DMS53 treated with DMSO at 0.1 percent for 48 hours (cell line): ENCODE measurements at regions not wholly inside any gene's neighbourhood (a gene's known extent, or its start where the extent isn't known, plus 50 kb on each side); places are given as distances from the start of the nearest gene placed in this dataset.
"Not testable (repeated sequence)": the region's sequence is repeated elsewhere in the genome, so short reads cannot be mapped to it uniquely, and the experiment has no call there.

ENCODE experiments used
- DNase-seq: peaks from one replicate; lab custom pipeline; 2025; ENCODE audit not compliant: unreplicated experiment; lab: John Stamatoyannopoulos, UW

DNA sequence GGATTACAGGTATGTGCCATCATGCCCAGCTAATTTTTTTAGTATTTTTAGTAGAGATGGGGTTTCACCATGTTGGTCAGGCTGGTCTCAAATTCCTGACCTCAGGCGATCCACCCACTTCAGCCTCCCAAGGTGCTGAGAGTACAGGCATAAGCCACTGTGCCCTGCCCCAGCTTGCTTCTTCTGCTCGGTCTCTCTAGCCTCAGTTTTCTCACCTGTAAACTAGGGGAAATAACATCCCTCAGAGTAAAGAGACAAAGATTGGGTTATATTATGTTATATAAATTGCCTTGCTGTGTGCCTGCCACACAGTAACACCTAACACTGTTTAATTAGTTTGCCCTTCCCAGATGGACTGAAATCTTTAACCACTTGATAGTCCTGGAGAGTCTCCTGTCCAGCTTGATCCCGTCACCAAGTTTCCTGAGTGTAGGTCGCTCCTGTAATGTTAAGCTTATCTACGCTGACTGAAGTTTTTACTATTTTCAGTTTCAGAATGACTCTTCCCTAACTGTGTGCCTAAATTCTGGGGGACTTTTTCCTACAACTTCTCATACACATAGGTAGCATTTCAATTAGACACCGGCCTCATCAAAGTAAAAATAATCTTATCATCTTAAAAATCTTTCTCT lies 412.7 kb upstream of the TENM3 start:
- DNase-seq: no peak

- DNase-seq: no peak
Measured at GRCh38 chr4:181834071-181834470, 409.1 kb upstream of the TENM3 start.

DNA sequence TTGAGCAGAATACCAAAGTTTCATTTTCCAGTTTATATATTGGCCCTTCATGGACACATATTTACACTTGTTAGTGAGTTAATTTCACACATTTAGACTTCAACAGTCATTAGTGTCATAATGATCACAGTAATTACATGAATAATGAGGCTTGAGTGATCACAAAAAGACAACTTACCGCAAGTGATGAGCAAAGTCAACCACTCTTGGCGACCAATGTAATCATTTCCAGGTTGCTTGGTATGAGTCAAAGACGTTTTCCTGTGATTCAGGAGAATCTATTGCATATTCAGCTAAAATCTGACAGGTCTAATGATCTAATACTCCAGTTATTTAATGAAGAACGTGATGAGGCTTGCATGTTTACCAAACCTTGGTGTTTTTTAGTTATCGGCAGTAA lies 407.9 kb upstream of the TENM3 start:
- DNase-seq: no peak

DNA sequence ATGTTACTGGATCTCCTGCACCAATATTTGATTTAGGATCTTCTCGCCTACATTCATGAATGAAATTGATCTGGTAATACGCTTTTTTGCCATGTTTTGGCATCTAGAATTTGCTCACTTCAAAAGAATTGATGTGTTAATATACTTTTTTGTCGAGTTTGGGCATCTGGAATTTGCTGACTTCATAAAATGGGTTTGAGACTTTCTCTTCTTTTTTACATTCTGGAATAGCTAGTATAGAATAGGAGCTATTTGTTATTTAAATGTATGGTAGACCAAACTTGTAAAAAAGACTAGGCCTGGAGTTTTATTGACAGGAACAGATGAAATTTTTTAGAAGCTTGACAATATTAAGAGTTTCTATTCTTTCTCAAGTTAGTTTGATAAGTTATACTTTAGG lies 404.9 kb upstream of the TENM3 start:
- DNase-seq: no peak

DNA sequence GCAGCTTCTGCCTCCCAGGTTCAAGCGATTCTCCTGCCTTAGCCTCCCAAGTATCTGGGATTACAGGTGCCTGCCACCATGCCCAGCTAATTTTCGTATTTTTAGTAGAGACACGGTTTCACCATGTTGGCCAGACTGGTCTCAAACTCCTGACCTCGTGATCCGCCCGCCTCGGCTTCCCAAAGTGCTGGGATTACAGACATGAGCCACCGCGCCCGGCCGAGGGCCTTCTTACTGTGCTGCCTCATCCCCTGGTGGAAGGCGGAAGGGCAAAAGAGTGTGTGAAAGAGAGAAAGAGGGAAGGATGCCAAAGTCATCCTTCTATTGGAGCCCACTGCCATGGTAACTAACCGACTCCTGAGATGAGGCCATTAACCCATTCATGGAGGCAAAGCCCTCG lies 399.4 kb upstream of the TENM3 start:
- not testable (repeated sequence) for DNase-seq

GRCh38 chr4:181845617-181846016 lies 397.6 kb upstream of the TENM3 start:
- no peak for DNase-seq

GRCh38 chr4:181846934-181847333 lies 396.3 kb upstream of the TENM3 start:
- no peak for DNase-seq

- no peak for DNase-seq
Measured at GRCh38 chr4:181848357-181848756, 394.8 kb upstream of the TENM3 start.

GRCh38 chr4:181849472-181849871 lies 393.7 kb upstream of the TENM3 start:
- DNase-seq: no peak

DNA sequence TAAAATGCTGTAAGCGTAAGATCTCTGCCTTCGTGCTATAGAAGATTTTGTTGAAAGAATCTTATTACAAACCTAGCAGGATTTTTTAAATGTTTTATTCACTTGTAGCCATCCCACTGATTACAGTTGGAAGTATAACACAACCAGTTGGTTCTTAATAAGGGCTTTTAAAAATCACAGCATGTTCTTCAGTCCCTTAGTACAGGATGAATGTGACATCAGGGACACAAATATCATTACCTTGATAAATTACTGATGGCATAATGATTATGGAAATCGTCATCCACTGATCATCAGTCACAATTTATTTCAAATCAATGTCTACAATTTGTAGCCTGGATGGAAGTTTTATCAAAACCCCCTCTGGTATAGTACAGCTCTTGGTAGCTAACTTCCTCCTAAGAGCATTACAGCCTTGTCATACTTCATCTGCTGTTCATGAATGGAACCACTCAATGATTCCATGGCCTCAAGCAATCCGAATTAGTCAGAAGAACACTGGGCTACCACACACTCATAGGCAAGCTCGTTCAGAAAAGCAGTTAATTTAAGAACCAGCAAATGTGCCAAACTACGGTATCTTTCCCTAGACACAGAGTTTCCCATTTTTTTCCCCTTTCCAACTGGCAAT lies 389.2 kb upstream of the TENM3 start:
- DNase-seq: no peak

DNA sequence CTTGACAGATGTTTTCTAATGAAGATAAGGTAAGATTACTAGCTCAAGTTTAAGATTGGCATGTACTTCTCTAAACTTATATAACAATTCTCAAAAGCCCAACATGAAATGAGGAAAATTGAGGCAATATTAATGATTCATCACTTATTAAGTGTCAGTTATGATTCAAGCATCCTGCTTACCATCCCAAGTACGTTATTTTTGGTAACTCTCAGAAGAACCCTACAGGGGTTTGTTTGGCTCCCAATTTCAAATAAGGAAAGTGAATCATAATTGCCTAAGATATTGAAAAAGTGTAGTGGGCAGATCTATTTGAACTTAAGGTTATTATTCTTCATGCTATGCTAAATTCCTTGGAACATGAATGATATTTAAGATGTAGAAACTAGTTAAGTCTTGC lies 387.9 kb upstream of the TENM3 start:
- DNase-seq: no peak

DNA sequence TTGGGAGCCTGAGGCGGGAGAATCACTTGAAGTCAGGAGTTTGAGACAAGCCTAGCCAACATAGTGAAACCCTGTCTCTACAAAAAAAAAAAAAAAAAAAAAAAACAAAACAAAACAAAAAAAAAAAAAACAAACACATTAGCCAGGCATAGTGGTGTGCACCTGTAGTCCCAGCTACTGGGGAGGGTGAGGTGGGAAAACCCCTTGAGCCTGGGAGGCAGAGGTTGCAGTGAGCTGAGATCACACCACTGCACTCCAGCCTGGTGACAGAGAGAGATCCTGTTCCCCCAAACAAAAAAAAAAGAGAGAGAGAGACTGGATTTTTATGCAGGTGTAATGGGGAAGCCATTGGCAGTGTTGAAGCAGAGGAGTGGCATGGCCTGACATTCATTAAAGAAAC lies 385.7 kb upstream of the TENM3 start:
- DNase-seq: not testable (repeated sequence)

DNA sequence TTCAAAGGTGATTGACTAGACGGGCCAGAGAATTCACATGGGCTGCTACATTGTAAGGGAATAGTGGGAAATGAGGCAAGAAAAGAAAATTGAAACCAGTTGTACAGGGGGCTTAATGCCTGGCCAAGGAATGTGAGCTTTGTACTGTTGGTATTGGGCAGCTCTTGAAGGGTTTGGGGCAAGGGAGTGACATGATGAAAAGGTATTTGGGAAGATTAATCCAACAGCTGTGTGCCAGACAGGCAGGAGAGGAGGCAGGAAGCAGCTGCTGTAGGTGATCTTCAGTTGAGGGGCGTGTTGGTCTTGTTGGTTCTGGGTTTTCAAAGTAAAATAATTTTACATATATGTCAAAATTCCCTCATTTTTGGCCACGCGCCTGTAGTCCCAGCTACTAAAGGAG lies 384.5 kb upstream of the TENM3 start:
- no peak for DNase-seq

GRCh38 chr4:181859439-181859838 lies 383.8 kb upstream of the TENM3 start:
- DNase-seq: no peak

GRCh38 chr4:181860157-181860556 lies 383.0 kb upstream of the TENM3 start:
- no peak for DNase-seq

- DNase-seq: no peak
Measured at GRCh38 chr4:181860668-181861067, 382.5 kb upstream of the TENM3 start.

DNA sequence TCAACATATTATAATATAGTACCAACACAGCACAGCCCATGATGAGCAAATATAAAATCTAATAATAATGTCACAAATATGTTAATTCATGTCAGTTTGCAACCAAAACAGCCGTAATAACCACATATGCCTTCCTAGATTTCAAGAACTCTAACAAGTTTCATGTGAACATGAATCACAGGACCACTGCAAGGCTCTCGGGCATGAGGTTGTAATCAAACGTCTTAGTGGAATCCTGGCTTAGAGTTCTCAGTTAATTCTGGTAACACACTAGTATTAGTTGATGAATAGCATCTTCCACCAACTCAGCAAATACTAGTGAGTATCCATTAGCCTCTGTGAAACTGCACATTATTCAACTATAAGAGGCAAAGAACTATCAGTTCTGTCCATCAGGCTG lies 379.3 kb upstream of the TENM3 start:
- DNase-seq: no peak

DNA sequence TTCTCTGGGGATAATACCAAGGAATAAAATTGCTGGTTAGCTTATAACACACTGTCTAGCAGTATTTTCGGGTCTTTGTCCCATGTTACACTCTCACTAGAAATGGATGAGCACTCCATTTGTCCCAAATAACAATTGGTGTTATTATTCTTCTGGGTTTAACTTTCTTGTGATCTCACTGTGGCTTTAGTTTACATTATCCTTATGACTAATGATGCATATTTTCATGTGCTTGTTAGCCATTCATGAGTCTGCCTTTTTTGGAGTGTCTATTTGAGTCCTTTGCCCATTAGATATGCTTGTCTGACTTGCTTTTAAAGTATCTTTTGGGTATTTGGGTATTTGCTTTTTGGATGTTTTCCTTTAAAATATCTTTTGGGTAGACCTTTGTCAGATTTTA lies 372.9 kb upstream of the TENM3 start:
- DNase-seq: no peak

DNA sequence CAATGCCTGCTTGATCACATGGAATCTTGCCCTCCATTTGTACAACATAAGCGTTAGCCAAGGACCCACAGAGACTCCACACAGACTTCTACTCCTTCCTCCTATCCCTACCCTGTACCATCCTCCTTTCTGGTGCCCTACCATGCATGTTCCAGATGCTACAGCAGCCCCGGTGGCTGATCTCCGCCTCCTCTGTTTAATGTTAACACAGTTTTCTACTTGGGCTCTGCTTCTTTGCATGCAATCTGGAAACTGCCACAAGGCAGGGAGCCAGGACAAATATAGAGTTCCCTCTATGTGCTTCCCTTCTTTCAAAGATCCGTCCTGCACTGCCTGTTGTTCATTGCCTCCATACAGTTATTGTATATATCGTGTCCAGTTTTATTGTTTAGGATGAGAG lies 368.6 kb upstream of the TENM3 start:
- DNase-seq: no peak

GRCh38 chr4:181877329-181877848 lies 365.8 kb upstream of the TENM3 start:
- no peak for DNase-seq

DNA sequence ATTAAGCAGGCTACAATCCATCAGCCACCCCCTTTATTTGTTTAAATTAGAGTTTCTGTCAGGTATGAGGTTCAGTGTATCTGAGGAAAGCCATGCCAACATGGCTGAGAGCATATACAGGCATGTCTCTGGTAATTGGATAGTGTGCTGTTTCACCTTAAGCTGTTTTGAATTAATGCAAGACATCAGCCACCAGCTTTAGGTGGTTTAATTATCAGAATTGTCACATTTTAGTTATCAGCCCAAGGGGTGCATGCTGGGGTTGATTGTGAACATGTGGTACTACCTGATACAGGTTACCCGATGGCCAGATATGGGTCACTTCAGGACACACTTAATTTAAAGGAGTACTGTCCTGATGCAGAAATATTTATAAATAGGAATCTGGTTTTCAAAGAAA lies 353.2 kb upstream of the TENM3 start:
- DNase-seq: no peak

DNA sequence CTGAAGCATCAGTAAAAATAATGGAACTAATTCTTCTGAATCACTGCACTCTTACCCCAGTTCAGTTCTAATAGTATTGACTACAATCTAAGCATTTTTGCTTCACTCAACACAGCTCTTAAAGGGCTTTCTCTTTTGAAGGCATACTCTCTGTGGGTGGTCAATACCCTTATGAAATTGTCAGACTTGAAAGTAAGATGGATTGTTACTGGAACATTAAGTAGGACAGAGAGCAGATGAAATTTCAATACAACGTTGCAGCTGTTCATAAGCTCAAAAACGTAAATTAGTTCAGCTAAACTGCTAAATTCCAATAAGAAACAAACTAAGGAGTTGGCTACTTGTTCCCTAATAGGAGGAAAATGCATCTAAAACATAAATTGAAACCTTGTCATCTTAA lies 352.3 kb upstream of the TENM3 start:
- DNase-seq: no peak

DNA sequence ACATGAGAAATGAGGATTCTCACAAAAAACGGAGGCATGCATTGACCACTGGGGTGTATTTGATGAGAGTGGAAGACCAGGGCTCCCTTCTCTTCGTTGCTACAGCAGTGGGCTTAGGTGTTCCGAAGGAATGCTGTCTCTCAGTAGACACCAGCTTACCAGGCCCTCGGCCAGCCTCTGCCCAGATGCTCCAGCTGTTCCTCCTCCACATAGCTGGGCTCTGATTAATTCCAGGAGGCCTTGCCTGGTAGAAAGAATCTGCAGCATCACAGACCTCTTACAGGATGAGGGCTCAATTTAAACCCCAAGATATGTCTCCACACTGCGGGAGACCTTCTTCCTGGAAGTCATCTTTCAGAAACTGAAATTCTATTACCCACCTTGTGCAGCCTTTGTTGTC lies 346.6 kb upstream of the TENM3 start:
- DNase-seq: no peak
